ENCODE measurements at regions not wholly inside any gene's neighbourhood (a gene's known extent, or its start where the extent isn't known, plus 50 kb on each side); places are given as distances from the start of the nearest gene placed in this dataset.

DNA sequence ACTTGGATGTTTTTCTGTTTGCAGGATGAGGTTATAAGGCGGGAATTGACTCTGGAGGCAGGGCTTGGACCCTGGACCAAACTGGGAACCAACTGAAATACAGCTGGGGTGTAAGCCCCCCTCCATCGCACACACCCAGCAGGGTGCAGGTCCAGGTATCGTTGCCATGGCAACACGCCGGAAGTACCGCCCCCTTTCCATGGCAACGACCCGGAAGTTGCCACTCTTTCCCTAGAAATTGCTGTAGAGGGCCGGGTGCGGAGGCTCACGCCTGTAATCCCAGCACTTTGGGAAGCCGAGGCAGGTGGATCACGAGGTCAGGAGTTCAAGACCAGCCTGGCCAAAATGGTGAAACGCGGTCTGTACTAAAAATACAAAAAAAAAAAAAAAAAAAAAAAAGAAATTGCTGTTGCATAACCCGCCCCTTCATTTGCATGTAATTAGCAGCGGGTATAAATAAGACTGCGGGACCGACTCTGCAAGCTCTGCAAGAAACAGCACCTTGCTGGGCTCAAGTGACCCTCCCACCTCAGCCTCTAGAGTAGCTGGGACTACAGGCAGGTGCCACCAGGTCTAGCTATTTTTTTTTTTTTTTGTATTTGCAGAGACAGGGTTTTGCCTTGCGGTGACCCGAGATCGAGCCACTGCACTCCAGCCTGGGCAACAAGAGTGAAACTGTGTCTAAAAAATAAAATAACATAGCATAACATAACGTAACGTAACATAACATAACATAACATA, 139.6 kb downstream of the CRLF2 start:
- Histone ChIP-seq H3K4me3 (no peak overlapping the region), H3K27ac (no peak overlapping the region), H3K9me3 (peaks cover 0 to 28% of the 10 kb centered on the region in 2 donors), H3K4me1 (no peaks in the 10 kb centered on the region), H3K27me3 (no peaks in the 10 kb centered on the region), H3K36me3 (no peaks in the 10 kb centered on the region)
- in situ Hi-C loops (cut with MboI; ENCODE audit: low pct_ligation_motif_present in 1 of 4, low pct_unique_long_range_greater_than_20kb in 1 of 4, low sequenced_read_pairs in 3 of 4): no loop called here
- no peak for DNase-seq
- 84 to 86% methylated on average over 22 to 24 of the region's 24 CpGs for WGBS, 2 donors (ENCODE audit: low coverage in 1 of 2)
- TF ChIP-seq POLR2AphosphoS5 (IDR thresholded peaks at IDR 0.05): no peak
- TF ChIP-seq POLR2A (IDR thresholded peaks at IDR 0.05): no peak
- TF ChIP-seq EP300 (IDR thresholded peaks at IDR 0.05; ENCODE audit: low read depth): no peak
- TF ChIP-seq, protein P1, sequence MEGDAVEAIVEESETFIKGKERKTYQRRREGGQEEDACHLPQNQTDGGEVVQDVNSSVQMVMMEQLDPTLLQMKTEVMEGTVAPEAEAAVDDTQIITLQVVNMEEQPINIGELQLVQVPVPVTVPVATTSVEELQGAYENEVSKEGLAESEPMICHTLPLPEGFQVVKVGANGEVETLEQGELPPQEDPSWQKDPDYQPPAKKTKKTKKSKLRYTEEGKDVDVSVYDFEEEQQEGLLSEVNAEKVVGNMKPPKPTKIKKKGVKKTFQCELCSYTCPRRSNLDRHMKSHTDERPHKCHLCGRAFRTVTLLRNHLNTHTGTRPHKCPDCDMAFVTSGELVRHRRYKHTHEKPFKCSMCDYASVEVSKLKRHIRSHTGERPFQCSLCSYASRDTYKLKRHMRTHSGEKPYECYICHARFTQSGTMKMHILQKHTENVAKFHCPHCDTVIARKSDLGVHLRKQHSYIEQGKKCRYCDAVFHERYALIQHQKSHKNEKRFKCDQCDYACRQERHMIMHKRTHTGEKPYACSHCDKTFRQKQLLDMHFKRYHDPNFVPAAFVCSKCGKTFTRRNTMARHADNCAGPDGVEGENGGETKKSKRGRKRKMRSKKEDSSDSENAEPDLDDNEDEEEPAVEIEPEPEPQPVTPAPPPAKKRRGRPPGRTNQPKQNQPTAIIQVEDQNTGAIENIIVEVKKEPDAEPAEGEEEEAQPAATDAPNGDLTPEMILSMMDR (IDR thresholded peaks at IDR 0.05): no peak
- intact Hi-C loops (cut with DNase I; ENCODE audit: low total_unique reads): no loop called here

- Histone ChIP-seq H3K27ac (no peak overlapping the region), H3K4me1 (no peaks in the 10 kb centered on the region), H3K9me3 (peaks cover 0 to 32% of the 10 kb centered on the region in 2 donors), H3K36me3 (no peaks in the 10 kb centered on the region), H3K4me3 (no peak overlapping the region), H3K27me3 (no peaks in the 10 kb centered on the region)
- intact Hi-C loops (cut with DNase I; ENCODE audit: low total_unique reads): no loop called here
- 85 to 93% methylated on average over 9 of the region's 9 CpGs for WGBS, 2 donors (ENCODE audit: low coverage in 1 of 2)
- DNase-seq: no peak
- in situ Hi-C loops (cut with MboI; ENCODE audit: low pct_ligation_motif_present in 1 of 4, low pct_unique_long_range_greater_than_20kb in 1 of 4, low sequenced_read_pairs in 3 of 4): no loop called here
- TF ChIP-seq POLR2A (IDR thresholded peaks at IDR 0.05) (no peak), EP300 (IDR thresholded peaks at IDR 0.05; ENCODE audit: low read depth) (no peak), POLR2AphosphoS5 (IDR thresholded peaks at IDR 0.05) (no peak)
- TF ChIP-seq, protein P1 (IDR thresholded peaks at IDR 0.05): no peak
Observed at GRCh38 chrX:1071351-1071750, 141.1 kb downstream of the CRLF2 start.

- WGBS, 2 donors (ENCODE audit: low coverage in 1 of 2): 63 to 93% methylated on average over 6 to 8 of the region's 8 CpGs
- H3K27ac ChIP-seq: no peak overlapping the region
- intact Hi-C loops (cut with DNase I; ENCODE audit: low total_unique reads): no loop called here
- H3K4me1 ChIP-seq: no peaks in the 10 kb centered on the region
- in situ Hi-C loops (cut with MboI; ENCODE audit: low pct_ligation_motif_present in 1 of 4, low pct_unique_long_range_greater_than_20kb in 1 of 4, low sequenced_read_pairs in 3 of 4): no loop called here
- H3K4me3 ChIP-seq: no peak overlapping the region
- no peaks in the 10 kb centered on the region for H3K27me3 ChIP-seq
- TF ChIP-seq POLR2A (IDR thresholded peaks at IDR 0.05): no peak
- TF ChIP-seq, protein P1 (IDR thresholded peaks at IDR 0.05): no peak
- no peak for TF ChIP-seq POLR2AphosphoS5 (IDR thresholded peaks at IDR 0.05)
- TF ChIP-seq EP300 (IDR thresholded peaks at IDR 0.05; ENCODE audit: low read depth): no peak
- peaks cover 16 to 40% of the 10 kb centered on the region in 2 donors for H3K9me3 ChIP-seq
- no peaks in the 10 kb centered on the region for H3K36me3 ChIP-seq
- DNase-seq: no peak
Observed at GRCh38 chrX:1062351-1062750, 150.1 kb downstream of the CRLF2 start.

GRCh38 chrX:1060562-1060960, 151.9 kb downstream of the CRLF2 start:
- DNase-seq: no peak
- H3K4me1 ChIP-seq: no peaks in the 10 kb centered on the region
- 73 to 85% methylated on average over 4 to 7 of the region's 7 CpGs for WGBS, 2 donors (ENCODE audit: low coverage in 1 of 2)
- no peak overlapping the region for H3K27ac ChIP-seq
- no peak for TF ChIP-seq EP300 (IDR thresholded peaks at IDR 0.05; ENCODE audit: low read depth)
- TF ChIP-seq POLR2A (IDR thresholded peaks at IDR 0.05): no peak
- TF ChIP-seq, protein P1 (IDR thresholded peaks at IDR 0.05): no peak
- no peak for TF ChIP-seq POLR2AphosphoS5 (IDR thresholded peaks at IDR 0.05)
- no peak overlapping the region for H3K4me3 ChIP-seq
- peaks cover 16 to 38% of the 10 kb centered on the region in 2 donors for H3K9me3 ChIP-seq
- in situ Hi-C loops (cut with MboI; ENCODE audit: low pct_ligation_motif_present in 1 of 4, low pct_unique_long_range_greater_than_20kb in 1 of 4, low sequenced_read_pairs in 3 of 4): no loop called here
- intact Hi-C loops (cut with DNase I; ENCODE audit: low total_unique reads): no loop called here
- no peaks in the 10 kb centered on the region for H3K27me3 ChIP-seq
- no peaks in the 10 kb centered on the region for H3K36me3 ChIP-seq
